Hematopoietic multipotent progenitor cell treated with erythropoietin and hydrocortisone succinate and interleukin-3 and kit ligand, for 6 days (in vitro differentiated cells): ENCODE measurements at regions not wholly inside any gene's neighbourhood (a gene's known extent, or its start where the extent isn't known, plus 50 kb on each side); places are given as distances from the start of the nearest gene placed in this dataset.
A peak's percentile ranks its signal among the peaks of the same experiment; 100 is the strongest.
"Not testable (repeated sequence)": the region's sequence is repeated elsewhere in the genome, so short reads cannot be mapped to it uniquely, and the experiment has no call there.

ENCODE experiments used
- DNase-seq: peaks from one replicate; pipeline ENCODE4 v3.0.0-alpha.2; 2015

DNA sequence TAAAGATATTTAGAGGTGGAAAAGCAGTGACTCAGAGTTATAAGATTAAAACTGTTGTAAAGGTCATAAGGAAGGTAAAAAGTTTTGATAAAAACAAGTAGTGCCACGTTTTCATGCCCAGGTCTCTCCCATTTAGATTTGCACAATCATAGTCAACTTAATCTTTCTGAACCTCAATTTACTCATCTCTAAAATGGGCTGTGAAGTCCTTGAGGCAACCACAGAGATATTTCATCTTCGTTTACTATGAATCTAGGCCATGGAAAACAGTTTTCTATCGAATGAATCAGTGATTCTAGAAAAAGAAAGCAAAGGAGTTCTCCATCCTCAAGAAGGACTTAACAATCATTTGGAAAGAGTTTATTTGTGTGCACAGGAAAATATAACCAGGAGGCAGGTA, 190.2 kb downstream of the EDN1 start:
- no peak for DNase-seq

DNA sequence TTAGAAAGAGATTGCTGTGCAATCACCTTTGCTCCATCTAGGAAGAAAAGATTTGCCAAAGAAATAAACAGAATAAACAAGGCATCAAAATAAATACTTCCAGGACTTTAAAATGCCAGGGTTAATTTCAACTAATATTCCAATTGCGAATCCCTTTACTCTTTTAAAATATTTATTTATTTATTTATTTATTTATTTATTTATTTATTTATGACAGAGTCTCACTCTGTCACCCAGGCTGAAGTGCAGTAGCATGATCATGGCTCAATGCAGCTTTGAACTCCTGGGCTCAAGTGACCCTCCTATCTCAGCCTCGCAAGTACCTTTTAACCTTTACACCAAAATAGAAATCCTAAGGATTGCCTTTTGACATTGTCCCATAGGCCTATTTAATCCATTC, 191.1 kb downstream of the EDN1 start:
- DNase-seq = no peak

DNA sequence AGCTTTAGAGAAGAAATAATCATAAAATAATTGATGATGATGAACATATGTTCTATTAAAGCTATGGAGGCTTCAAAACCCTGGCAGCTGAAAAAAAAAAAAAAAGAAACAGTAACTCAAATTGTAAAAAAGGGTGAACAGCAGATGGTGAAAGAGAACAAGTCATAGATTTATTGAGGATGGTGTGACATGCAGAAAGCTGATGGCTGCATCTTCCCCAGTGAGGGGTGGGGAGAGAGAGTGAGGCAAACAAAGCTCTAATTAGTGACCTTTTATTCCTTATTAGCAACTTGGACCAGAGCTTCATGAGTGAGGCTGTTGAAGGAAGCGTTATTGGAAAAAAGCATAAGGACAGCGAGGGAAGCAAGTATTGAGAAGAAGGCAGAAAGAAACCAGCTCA, 191.7 kb downstream of the EDN1 start:
- DNase-seq = no peak

DNA sequence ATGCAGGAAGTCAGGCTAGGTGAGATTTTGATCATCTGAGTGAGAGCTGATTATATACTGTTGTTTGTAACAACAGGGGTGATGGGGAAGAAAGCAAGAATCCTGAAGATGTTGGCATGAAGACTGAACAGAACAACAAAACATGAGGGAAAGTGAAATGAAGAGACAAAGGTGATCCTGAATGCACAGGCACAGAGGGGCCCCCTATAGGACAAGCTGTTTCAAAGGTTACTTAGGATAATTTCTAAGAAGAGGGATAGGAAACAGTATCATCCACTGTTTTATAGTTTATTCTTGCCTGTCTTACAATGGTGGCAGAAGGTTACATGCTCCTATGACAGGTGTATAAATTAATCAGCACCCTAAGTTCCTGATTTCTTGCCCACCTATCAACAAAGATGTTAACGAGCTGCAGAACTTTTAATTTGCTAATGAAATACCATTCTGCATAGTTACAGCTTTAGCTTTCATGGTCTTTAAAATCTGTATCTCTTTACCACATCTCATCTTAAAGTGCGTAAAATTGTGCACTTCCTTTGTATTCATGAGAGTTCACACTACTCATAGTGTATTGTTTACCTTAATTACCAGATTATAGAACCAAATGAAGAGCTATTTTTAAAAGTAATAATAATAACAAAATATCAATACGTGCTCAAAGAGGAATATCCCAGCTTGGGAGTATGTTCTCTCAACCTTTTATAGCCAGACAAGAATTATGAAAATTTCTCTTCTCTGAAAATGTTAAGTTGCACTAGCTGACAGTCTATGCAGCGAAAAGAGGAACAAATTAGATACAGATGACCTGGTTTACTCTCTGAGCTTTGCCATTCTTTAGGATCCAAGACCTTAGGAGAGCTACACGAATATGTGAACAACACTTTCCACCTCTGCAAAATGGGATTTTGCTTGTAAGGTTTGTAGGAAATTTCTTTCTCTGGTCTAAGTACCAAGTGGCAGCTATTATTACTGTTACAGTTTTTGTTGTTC, 192.5 kb downstream of the EDN1 start:
- no peak for DNase-seq

DNA sequence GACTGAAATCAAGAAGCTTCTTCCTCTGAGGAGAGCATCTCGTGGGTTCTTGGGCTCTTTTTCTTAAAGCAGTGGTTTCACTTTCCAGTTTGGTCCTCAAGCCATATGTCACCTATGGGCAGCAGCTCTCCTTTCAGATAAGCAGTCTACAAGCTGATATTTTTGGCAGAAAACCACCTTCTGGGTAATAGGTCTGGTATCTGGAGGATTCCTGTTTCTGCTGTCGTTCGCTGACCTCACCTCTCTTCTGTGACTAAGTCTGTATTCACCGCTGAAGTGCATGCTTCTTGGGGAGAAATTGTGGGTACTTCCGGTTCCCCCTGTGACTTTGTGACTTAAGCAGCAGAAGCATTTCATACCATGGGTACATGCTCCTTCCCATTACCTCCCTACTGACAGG, 193.6 kb downstream of the EDN1 start:
- peak; percentile 11 for DNase-seq

DNA sequence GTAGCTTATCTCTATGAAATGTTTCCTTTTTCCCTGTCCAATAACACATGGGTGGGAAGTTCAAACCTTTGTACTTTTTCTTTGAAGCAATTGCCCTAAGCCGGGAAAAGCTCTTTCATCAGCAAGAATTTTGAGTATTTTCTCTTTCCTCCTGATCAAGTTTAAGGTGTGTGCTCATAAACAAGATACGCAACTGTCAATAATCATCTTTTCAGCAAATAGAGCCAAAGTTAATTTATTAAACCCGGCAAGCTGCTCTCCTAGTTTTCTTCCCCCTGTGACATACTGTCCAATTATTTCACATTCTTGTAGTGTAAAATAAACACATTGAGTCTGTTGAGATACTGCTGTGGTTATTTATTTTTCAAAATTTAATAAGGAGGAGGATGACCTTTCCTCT, 194.4 kb downstream of the EDN1 start:
- DNase-seq = no peak

DNA sequence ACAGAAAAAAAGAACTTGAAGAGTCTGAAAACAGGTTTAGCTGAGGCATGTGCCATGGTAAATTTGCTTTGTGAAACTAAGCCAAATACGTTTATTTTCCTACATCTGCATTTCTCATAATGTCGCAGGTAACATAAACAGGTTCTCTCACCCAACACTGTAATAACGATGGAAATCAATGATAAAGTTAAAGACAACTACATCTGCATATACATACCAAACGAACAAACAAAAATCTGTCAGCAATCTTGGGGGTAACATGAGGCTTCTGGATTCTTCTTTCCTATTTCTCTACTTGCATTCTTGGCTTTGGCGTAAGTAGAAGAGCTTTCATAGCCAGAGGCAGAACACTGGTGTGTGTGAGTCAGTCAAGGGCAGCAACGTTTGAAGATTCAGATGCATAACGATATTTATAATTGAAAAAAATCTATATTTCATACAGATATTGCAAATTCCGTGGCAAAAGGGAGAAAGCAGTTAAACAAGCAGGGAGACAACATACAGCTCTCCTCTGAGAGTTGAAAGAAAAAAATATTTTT, 195.1 kb downstream of the EDN1 start:
- DNase-seq = no peak

DNA sequence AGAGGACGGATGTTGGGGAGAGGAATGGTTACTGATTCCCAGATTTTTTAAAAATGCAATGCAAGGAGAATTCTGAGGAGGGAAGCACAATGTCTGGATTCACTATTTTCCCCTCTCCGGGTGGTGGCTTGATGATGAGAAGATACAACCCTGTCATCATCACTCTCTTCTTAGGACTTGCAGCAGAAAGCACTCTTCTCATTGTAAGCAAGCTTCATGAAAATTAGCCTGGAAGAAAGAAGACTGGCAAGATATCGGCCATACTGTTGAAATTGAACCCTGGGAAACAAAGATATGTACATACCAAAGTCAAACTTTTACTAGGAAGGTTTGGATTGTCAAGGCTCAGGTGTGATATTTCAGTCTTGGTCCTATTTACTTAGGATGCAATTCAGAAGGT, 195.7 kb downstream of the EDN1 start:
- DNase-seq = no peak

DNA sequence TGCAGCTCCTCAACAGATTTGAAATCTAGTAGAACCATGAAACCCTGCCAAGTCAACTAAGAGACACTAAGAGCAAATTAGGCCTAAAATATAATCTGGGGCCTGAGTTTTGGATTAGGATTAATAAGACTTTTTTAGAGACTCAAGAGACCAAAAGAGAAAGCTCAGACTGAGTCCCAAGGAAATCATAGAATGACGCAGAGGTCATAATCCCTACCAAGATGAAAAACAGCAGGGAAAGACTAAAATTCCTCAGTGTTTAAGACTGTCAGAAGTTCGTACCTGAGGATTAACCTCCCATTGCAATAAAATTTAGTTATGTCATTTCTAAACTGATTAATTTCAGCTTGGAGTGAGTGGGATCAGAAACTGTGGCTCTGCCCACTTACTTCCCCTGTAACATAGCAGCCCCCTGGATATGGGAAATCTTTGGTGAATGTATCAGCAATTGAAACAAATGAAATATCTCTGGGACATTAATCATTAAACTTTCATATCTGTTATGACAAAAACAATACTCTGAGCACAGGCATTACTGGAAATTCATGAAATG, 200.3 kb downstream of the EDN1 start:
- no peak for DNase-seq

DNA sequence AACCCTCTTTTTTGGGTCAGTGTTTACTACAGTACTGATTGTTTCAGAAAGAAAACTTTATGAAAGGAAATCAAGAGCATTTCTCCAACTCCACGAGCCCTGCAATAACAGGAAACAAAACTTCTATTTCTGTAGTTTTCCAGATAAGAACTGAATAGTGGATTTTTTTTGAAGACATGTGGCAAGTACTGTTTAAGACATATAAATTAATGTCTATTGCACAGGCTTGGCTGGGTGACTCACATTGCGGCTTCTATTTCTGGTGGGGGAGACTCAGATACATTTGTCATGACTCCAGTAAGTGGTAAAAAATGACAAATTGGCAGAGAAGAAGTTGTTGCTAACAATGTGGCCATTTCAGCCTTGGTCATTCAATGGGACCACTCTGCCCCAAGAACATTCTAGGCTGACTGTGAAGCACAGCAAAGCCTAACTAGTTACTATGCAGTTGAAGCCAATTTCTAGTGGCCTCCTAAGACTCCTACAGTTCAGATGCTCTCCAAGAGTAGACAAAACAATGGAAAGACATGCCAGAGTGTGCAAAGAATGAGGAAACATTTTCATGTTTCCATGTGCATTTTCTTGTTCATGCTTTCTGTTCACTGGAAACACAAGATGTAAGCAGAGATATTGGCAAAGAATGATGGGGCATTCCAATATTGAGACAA, 200.9 kb downstream of the EDN1 start:
- peak; percentile 23 for DNase-seq

DNA sequence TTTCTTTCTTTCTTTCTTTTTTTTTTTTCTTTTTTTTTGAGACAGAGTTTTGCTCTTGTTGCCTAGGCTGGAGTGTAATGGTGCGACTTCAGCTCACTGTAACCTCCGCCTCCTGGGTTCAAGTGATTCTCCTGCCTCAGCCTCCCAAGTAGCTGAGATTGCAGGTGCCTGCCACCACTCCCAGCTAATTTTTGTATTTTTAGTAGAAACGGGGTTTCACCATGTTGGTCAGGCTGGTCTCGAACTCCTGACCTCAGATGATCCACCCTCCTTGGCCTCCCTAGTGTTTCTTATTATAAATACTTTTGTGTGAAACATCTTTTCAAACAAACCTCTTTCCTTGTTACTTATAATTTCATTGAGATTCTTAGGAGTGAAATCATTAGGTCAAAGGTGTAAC, 202.8 kb downstream of the EDN1 start:
- not testable (repeated sequence) for DNase-seq

DNA sequence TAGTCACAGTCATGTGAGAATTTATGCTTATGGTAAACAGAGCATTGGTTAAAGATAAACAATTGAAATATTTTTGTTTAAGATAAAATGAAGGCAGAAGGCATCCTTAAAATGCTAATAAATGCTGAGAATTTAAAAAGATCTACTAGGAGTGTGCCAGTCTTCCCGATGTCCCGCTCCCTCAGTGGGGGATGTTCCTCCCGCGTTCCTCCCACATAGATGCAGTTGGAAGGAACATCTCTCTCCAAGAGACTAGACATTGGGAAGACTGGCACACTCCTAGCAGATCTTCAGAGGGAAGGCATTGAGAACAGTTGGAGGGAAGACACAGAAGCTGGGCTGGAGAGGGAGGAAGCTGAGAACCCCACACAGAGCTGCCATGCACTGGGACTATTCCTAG, 203.3 kb downstream of the EDN1 start:
- DNase-seq = no peak

DNA sequence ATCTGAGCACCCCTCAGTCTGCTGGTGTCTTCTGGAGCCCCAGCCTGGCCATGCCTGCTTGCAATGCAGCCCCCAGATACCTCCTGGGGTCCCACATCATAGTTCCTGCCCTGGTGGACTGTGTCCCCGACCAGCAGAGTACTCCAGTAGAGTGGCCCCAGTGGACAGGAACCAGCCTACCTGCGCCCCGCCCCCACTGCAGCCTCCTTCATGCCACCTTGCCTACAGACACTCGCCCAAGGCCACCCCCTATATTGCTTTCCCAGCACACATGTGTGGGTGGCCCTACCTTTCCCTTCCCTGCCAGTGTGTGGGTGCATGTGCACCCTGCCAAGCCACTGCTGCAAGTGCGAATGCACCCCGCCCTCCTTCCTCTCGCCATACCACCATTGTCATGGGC, 204.0 kb downstream of the EDN1 start:
- DNase-seq = no peak

DNA sequence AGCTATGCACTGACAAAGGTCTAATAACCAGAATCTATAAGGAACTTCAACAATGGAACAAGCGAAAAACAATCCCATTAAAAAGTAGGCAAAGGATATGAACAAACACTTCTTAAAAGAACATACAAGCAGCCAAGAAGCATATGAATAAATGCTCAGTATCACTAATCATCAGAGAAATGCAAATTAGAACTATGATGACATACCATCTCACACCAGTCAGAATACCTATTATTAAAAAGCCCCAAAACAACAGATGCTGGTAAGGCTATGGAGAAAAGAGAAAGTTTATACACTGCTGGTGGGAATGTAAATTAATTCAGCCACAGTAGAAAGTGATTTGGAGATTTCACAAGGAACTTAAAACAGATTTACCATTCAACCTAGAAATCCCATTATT, 211.8 kb downstream of the EDN1 start:
- DNase-seq = no peak

DNA sequence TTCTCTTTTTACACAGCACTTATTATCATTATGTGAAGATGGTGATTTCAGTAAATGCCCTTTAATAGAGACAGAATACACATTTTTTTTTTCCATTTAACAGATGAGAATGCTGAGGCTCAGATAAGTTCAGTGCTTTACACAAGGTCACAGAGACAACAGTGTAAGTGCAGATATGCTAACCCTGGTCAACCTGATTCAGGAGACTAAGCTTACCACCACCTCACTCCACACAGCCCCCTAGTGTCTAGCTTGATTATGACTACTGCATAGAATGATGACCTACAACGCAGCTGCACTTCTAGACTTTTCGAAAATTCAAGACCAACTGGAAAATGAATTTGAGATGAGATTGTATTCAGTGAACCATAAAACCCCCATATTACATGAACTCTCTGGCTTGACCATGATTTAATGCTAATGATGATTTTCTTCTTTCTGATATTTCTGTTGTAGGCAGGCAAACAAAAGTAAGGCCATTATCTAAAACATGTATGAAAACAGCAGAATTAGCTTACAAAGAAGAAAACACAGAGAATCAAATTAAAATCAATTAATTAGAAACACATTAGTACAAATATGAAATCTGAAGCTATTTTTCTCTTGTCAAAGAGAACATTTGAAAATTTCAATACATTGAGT, 212.1 kb upstream of the PHACTR1 start:
- peak; percentile 41 for DNase-seq

DNA sequence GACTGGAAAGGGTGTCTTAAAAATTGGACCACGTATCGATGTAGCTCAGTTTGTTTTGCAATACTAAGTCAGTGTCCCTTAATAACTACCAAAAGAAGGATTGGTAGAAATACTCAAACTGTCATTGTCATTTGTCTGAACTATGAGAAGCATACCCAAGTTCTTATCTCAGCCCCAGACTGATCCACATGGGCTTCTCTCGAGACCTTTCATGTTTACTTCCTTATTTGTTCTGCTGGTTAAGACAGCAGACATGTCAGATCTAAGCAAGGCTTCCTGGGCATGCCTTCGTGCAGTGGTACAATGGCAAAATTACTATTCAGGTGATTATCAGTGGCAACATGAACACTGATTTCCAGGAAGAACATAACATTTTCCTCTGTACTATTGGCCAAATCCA, 211.1 kb upstream of the PHACTR1 start:
- no peak for DNase-seq

DNA sequence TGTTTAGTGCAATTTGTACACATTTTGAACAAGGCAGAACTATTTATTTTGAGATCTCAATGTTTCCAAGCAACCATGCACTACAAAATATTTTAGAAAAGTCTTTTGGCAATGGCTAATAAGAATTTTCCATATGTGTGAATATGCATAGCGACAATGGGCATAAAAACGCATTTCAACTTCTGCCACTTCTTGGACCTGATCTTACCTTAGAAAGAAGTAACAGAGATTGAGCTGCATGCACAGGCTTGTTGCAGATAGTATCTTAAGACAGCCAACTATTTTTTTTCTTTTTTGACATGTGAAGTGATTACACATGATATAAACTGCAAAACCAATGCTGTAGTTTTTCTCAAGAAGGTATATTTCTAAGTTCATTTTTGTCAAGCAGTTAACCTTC, 210.4 kb upstream of the PHACTR1 start:
- no peak for DNase-seq

DNA sequence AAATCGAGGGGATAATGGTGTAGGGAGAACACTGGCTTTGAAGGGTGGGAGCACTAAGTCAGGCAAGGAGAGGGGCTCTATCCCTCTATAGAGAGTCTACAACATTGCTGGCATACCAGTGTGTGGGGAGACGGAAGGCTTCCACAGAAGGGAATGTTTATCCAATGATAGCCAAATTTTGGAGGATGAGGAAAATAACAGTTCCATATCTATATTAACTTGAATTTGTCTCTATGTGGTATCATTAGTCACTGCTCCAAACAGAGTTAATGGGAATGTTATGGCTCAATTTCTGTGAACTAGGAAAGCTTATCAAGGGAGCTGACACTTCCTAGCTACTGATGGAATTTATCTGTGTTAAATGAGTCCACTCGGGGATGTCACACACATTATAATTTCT, 208.9 kb upstream of the PHACTR1 start:
- DNase-seq = no peak

DNA sequence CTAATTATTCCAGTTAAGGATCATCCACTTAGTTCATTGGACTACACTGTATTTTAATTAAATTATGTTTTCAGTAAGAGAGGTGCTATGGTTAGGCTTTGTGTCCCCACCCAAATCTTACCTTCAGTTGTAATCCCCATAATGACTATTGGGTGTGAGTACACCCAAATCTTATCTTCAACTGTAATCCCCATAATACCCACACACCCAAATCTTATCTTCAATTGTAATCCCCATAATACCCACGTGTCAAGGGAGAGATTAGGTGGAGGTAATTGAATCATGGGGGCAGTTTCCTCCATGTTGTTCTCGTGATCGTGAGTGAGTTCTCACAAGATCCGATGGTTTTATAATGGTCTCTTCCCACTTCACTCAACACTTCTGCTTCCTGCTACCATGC, 208.0 kb upstream of the PHACTR1 start:
- no peak for DNase-seq

DNA sequence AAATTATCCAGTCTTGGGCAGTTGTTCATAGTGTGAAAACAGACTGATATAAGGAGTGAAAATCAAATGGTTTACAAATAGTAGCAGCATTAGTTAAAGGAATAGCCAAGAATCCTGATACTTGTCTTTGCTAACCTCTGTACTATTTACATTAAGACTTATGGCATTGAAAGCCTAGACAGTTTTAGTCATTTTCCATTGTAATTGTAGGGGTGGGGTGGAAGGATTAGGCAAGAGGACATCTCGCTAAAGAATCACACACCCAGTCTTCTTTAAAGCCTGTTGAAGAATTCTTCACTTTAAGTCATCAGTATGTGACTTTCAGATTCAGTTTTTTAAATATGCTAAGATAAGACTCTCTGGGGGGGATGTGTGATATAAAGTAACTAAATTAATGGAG, 207.5 kb upstream of the PHACTR1 start:
- DNase-seq = no peak

DNA sequence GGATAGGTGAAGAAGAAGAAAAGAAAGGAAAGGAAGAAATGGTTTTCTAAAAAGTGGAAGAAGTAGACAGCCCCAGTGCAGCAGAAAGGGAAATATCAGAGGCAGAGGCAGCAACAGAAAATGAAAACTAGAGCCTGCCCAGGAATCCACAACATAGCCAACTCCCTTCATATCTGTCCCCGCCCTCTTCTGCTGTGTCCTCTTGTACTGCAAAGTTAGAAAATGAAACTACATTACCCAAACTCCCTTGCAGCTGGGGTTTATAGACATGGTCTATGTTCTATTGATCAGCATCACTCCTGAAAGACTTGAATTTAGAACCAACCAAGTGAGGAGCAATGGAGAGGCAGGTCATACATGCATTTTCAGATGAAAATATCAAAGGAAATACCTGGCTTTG, 200.5 kb upstream of the PHACTR1 start:
- DNase-seq = peak; percentile 22

DNA sequence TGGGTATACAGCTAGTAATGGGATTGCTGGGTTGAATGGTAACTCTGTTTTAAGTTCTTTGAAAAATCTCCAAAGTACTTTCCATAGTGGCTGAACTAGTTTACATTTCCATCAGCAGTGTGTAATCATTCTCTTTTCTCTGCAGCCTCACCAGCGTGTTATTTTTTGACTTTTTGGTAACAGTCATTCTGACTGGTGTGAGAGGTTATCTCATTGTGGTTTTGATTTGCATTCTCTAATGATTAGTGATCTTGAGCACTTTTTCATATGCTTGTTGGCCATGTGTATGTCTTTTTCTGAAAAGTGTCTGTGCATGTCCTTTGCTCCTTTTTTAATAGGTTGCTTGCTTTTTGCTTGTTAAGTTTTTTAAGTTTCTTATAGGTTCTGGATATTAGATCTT, 194.2 kb upstream of the PHACTR1 start:
- no peak for DNase-seq

DNA sequence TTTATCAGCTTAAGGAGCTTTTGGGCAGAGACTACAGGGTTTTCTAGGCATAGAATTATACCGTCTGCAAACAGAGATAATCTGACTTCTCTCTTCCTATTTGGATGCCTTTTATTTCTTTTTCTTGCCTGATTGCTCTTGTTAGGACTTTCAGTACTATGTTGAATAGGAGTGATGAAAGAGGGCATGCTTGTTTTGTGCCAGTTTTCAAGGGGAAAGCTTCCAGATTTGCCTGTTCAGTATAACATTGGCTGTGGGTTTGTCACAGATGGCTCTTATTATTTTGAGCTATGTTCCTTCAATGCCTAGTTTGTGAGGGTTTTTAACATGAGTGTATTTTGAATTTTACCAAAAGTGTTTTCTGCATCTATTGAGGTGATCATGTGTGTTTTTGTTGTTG, 192.8 kb upstream of the PHACTR1 start:
- no peak for DNase-seq
